BJ (cell line): ENCODE measurements at regions not wholly inside any gene's neighbourhood (a gene's known extent, or its start where the extent isn't known, plus 50 kb on each side); places are given as distances from the start of the nearest gene placed in this dataset.

Source experiments
- CTCF ChIA-PET: fragments of 350-600 bp; formaldehyde crosslinking; extraction: SDS; loops from one replicate; lab custom pipeline; 2021; ENCODE audit warnings: antibody characterized with exemption, inconsistent platforms; lab: Yijun Ruan, JAX
- POLR2A ChIA-PET: fragments of 300-600 bp; sonication (Branson Sonifier 250); formaldehyde crosslinking; extraction: SDS; loops from one replicate; lab custom pipeline; 2021; ENCODE audit warnings: antibody characterized with exemption; lab: Charles Lee
- DNase-seq: peaks from one replicate; pipeline ENCODE4 v3.0.0-alpha.2; 2011; ENCODE audit warnings: low read depth
- H3K27me3 ChIP-seq: 2 replicates; pipeline ENCODE4 v1.6.0; 2011; ENCODE audit warnings: low read length; ENCODE audit not compliant: control insufficient read depth, insufficient read depth
- H3K36me3 ChIP-seq: 2 replicates; pipeline ENCODE4 v1.5.1; 2011; ENCODE audit warnings: low read length; ENCODE audit not compliant: control insufficient read depth, insufficient read depth
- H3K4me3 ChIP-seq: 2 replicates; pipeline ENCODE4 v1.5.1; 2011; ENCODE audit warnings: low read depth, mild to moderate bottlenecking, control low read depth, low read length
- CTCF ChIP-seq: IDR thresholded peaks from 2 replicates; pipeline ENCODE4 v1.5.1; 2011; ENCODE audit warnings: low read depth, mild to moderate bottlenecking, control low read depth, inconsistent platforms, low read length, moderate library complexity; ENCODE audit not compliant: insufficient read depth

GRCh38 chr2:200725596-200725995 lies 86.1 kb upstream of the BZW1 start:
- no peak for DNase-seq
- no peaks in the 10 kb centered on the region for H3K36me3 ChIP-seq
- ChIA-PET CTCF (interaction anchor here (0.6 to 2.3 kb wide), 4 partner anchors 10 to 153 kb away, joined by 3 to 6 read pairs (median 4); no protein-coding TSS in a partner anchor), POLR2A (no interaction called here)
- TF ChIP-seq CTCF, result no peak
- peaks cover 21% of the 10 kb centered on the region for H3K27me3 ChIP-seq
- no peak overlapping the region for H3K4me3 ChIP-seq

- no peaks in the 10 kb centered on the region for H3K36me3 ChIP-seq
- POLR2A ChIA-PET, result no interaction called here
- CTCF ChIA-PET, result interaction anchor here (0.6 to 1.7 kb wide), 7 partner anchors 8 to 150 kb away, joined by 3 to 7 read pairs (median 3); no protein-coding TSS in a partner anchor
- DNase-seq, result no peak
- peaks cover 22% of the 10 kb centered on the region for H3K27me3 ChIP-seq
- no peak overlapping the region for H3K4me3 ChIP-seq
- no peak for TF ChIP-seq CTCF
These were observed 83.1 kb upstream of the BZW1 start for GRCh38 chr2:200728630-200729029.

- TF ChIP-seq CTCF, result no peak
- no peak for DNase-seq
- POLR2A ChIA-PET, result no interaction called here
- Histone ChIP-seq H3K36me3 (no peaks in the 10 kb centered on the region), H3K4me3 (no peak overlapping the region), H3K27me3 (peaks cover 14% of the 10 kb centered on the region)
- CTCF ChIA-PET, result interaction anchor here (0.5 kb wide), 1 partner anchor 732 kb away, joined by 3 read pairs; no protein-coding TSS in a partner anchor
These were observed 81.4 kb upstream of the BZW1 start for GRCh38 chr2:200730302-200730701.

- no peak for DNase-seq
- H3K36me3 ChIP-seq, result no peaks in the 10 kb centered on the region
- POLR2A ChIA-PET, result no interaction called here
- H3K27me3 ChIP-seq, result peaks cover 9% of the 10 kb centered on the region
- CTCF ChIA-PET, result interaction anchor here (1.2 to 6.8 kb wide), 2 partner anchors 9 to 19 kb away, joined by 3 to 60 read pairs; no protein-coding TSS in a partner anchor
- TF ChIP-seq CTCF, result no peak
- H3K4me3 ChIP-seq, result no peak overlapping the region
These were observed 80.8 kb upstream of the BZW1 start for GRCh38 chr2:200730960-200731359.

GRCh38 chr2:200732866-200733265 lies 78.8 kb upstream of the BZW1 start:
- CTCF ChIA-PET, result interaction anchor here (0.8 to 6.8 kb wide), 6 partner anchors 9 to 109 kb away, joined by 3 to 60 read pairs (median 3); no protein-coding TSS in a partner anchor
- peaks cover 6% of the 10 kb centered on the region; the same call in 1 of the 2 replicates for H3K27me3 ChIP-seq
- TF ChIP-seq CTCF, result no peak
- DNase-seq, result no peak
- POLR2A ChIA-PET, result no interaction called here
- no peaks in the 10 kb centered on the region for H3K36me3 ChIP-seq
- H3K4me3 ChIP-seq, result no peak overlapping the region
